T-cell (primary cell): ENCODE measurements at regions not wholly inside any gene's neighbourhood (a gene's known extent, or its start where the extent isn't known, plus 50 kb on each side); places are given as distances from the start of the nearest gene placed in this dataset.
"Not testable (repeated sequence)": the region's sequence is repeated elsewhere in the genome, so short reads cannot be mapped to it uniquely, and the experiment has no call there.

ENCODE experiments used
- ATAC-seq, 4 experiments: fragments of 200-7000 bp in 3 of 4; fragments of 150-1000 bp in 1 of 4; cut with Tn5 transposase; replicated peaks in 1 of 4; 1 replicate in 3 of 4; 2 replicates in 1 of 4; pipeline ENCODE4 v1.10.0; 2021; ENCODE audit warnings: moderate library complexity in 3 of 4, mild to moderate bottlenecking in 2 of 4, moderate number of reproducible peaks in 1 of 4
- CTCF ChIA-PET, 2 donors: fragments of 300-600 bp; sonication (Branson Sonifier 250); formaldehyde crosslinking; loops; one replicate each; lab custom pipeline; 2022; ENCODE audit warnings: antibody characterized with exemption in 2 of 2; lab: Charles Lee
- POLR2A ChIA-PET, 2 donors: fragments of 300-600 bp; sonication (Branson Sonifier 250); formaldehyde crosslinking; loops; one replicate each; lab custom pipeline; 2022; ENCODE audit warnings: antibody characterized with exemption in 2 of 2; lab: Charles Lee
- DNase-seq, 35 experiments: peaks; one replicate each; pipeline versions ENCODE4 v3.0.0 to v3.0.0-alpha.2; 2013 to 2023
- H3K27ac ChIP-seq: one replicate; pipeline ENCODE4 v1.5.1; 2013; ENCODE audit warnings: low read length
- H3K27me3 ChIP-seq, 2 experiments: replicated peaks in 1 of 2; 1 replicate in 1 of 2; 2 replicates in 1 of 2; pipeline versions ENCODE4 v1.6.1 to v1.7.0; 2013; ENCODE audit warnings: low read length in 1 of 2, mixed read lengths in 1 of 2; ENCODE audit not compliant: control insufficient read depth in 2 of 2, insufficient read depth in 2 of 2; ENCODE audit errors: extremely low read depth in 1 of 2
- H3K36me3 ChIP-seq, 2 donors: 1 replicate in 1 of 2; 2 replicates in 1 of 2; pipeline versions ENCODE4 v1.6.1 to v1.7.0; 2013; ENCODE audit warnings: low read length in 1 of 2; ENCODE audit not compliant: control insufficient read depth in 2 of 2, insufficient read depth in 1 of 2; ENCODE audit errors: extremely low read depth in 1 of 2
- H3K4me1 ChIP-seq, 2 experiments: 1 replicate in 1 of 2; 2 replicates in 1 of 2; pipeline versions ENCODE4 v1.6.1 to v1.7.0; 2013; ENCODE audit warnings: low read length in 2 of 2, mixed read lengths in 1 of 2; ENCODE audit not compliant: insufficient read depth in 2 of 2, control insufficient read depth in 1 of 2; ENCODE audit errors: extremely low read depth in 1 of 2
- H3K4me3 ChIP-seq, 2 donors: 1 replicate in 1 of 2; 2 replicates in 1 of 2; pipeline versions ENCODE4 v1.5.1 to v1.7.0; 2013; ENCODE audit warnings: mild to moderate bottlenecking in 2 of 2, low read length in 1 of 2, moderate library complexity in 1 of 2; ENCODE audit not compliant: control insufficient read depth in 1 of 2; ENCODE audit errors: extremely low read depth in 1 of 2
- H3K9me3 ChIP-seq: 2 replicates; pipeline ENCODE4 v1.7.0; 2013
- H3K27ac Mint-ChIP-seq, 2 donors: one replicate each; pipeline ENCODE4 v1.8.0; 2020 to 2021; ENCODE audit warnings: mild to moderate bottlenecking in 2 of 2, mixed read lengths in 2 of 2
- H3K27me3 Mint-ChIP-seq, 2 donors: one replicate each; pipeline ENCODE4 v1.8.0; 2021 to 2022; ENCODE audit warnings: mixed read lengths in 2 of 2
- H3K36me3 Mint-ChIP-seq: one replicate; pipeline ENCODE4 v1.8.0; 2021; ENCODE audit warnings: mixed read lengths
- H3K4me1 Mint-ChIP-seq, 3 donors: one replicate each; pipeline ENCODE4 v1.8.0; 2020 to 2022; ENCODE audit warnings: mixed read lengths in 3 of 3, mild to moderate bottlenecking in 1 of 3
- H3K4me3 Mint-ChIP-seq, 3 donors: one replicate each; pipeline ENCODE4 v1.8.0; 2020 to 2022; ENCODE audit warnings: mild to moderate bottlenecking in 3 of 3, mixed read lengths in 3 of 3, moderate library complexity in 3 of 3
- H3K9me3 Mint-ChIP-seq, 3 donors: one replicate each; pipeline ENCODE4 v1.8.0; 2020 to 2022; ENCODE audit warnings: mixed read lengths in 3 of 3
- WGBS: methylation state at CpG from one replicate; pipeline ENCODE4 v1.1.5; 2013; ENCODE audit warnings: missing lambda C conversion rate; ENCODE audit not compliant: insufficient coverage; 5-methylcytosine and 5-hydroxymethylcytosine counted together

GRCh38 chr17:20695871-20696270 is 116.3 kb downstream of the CDRT15L2 start:
- H3K27me3 Mint-ChIP-seq, H3K27ac ChIP-seq, CTCF ChIA-PET, ATAC-seq, H3K9me3 Mint-ChIP-seq, H3K4me3 Mint-ChIP-seq, DNase-seq, H3K9me3 ChIP-seq, H3K27me3 ChIP-seq, H3K36me3 ChIP-seq, H3K4me3 ChIP-seq, H3K27ac Mint-ChIP-seq, H3K36me3 Mint-ChIP-seq, POLR2A ChIA-PET: not testable (repeated sequence)
- H3K4me1 Mint-ChIP-seq = peaks cover 22 to 48% (median 37%) of the 10 kb centered on the region in 3 donors
- H3K4me1 ChIP-seq = peaks cover 5 to 25% of the 10 kb centered on the region in 2 experiments
- no CpG with 5 or more reads among the region's 1 CpG for WGBS

- H3K36me3 Mint-ChIP-seq, H3K27ac ChIP-seq, H3K27me3 ChIP-seq, CTCF ChIA-PET, H3K36me3 ChIP-seq, H3K9me3 ChIP-seq, H3K27me3 Mint-ChIP-seq, H3K9me3 Mint-ChIP-seq: not testable (repeated sequence)
- peaks cover 5 to 30% of the 10 kb centered on the region in 2 experiments for H3K4me1 ChIP-seq
- H3K4me3 ChIP-seq = peak overlapping the region in 1 of 2 donors; percentile 15
- peak; percentile 67 to 83 (median 82) for ATAC-seq
- Mint-ChIP-seq H3K27ac (peak overlapping the region; percentile 71 to 72), H3K4me3 (peak overlapping the region; percentile 60 to 78 (median 77)), H3K4me1 (peaks cover 15 to 35% (median 32%) of the 10 kb centered on the region in 3 donors)
- 50% methylated on average over 1 of the region's 8 CpGs for WGBS
- DNase-seq = peak in 27 of 35 experiments; percentile 4 to 60 (median 21)
- POLR2A ChIA-PET = interaction anchor here in 1 of 2 donors (0.6 kb wide), 1 partner anchor 301 kb away, joined by 3 read pairs; no protein-coding TSS in a partner anchor
Measured at GRCh38 chr17:20698463-20699206, 119.1 kb downstream of the CDRT15L2 start.

- DNase-seq, H3K36me3 ChIP-seq, CTCF ChIA-PET, H3K27me3 Mint-ChIP-seq, H3K27me3 ChIP-seq, H3K27ac ChIP-seq, H3K9me3 ChIP-seq, H3K4me3 Mint-ChIP-seq, ATAC-seq, H3K27ac Mint-ChIP-seq, H3K9me3 Mint-ChIP-seq, H3K4me3 ChIP-seq, H3K36me3 Mint-ChIP-seq: not testable (repeated sequence)
- H3K4me1 ChIP-seq = peaks cover 5 to 30% of the 10 kb centered on the region in 2 experiments
- POLR2A ChIA-PET = interaction anchor here in 1 of 2 donors (0.6 kb wide), 1 partner anchor 216 kb away, joined by 4 read pairs; no protein-coding TSS in a partner anchor
- H3K4me1 Mint-ChIP-seq = peaks cover 15 to 29% (median 25%) of the 10 kb centered on the region in 3 donors
- WGBS = no CpG with 5 or more reads among the region's 5 CpGs
Measured at GRCh38 chr17:20700528-20700927, 121.0 kb downstream of the CDRT15L2 start.

GRCh38 chr17:20701366-20701765 is 121.8 kb downstream of the CDRT15L2 start:
- DNase-seq, H3K36me3 Mint-ChIP-seq, H3K4me3 Mint-ChIP-seq, H3K4me3 ChIP-seq, H3K27ac ChIP-seq, ATAC-seq, H3K9me3 ChIP-seq, CTCF ChIA-PET, H3K27me3 Mint-ChIP-seq, H3K27ac Mint-ChIP-seq, H3K9me3 Mint-ChIP-seq, H3K27me3 ChIP-seq, POLR2A ChIA-PET, H3K36me3 ChIP-seq: not testable (repeated sequence)
- H3K4me1 Mint-ChIP-seq = peaks cover 15 to 26% (median 21%) of the 10 kb centered on the region in 3 donors
- WGBS = no CpG with 5 or more reads among the region's 5 CpGs
- peaks cover 5 to 30% of the 10 kb centered on the region in 2 experiments for H3K4me1 ChIP-seq

- DNase-seq = peak in 12 of 35 experiments; percentile 4 to 39 (median 18)
- H3K4me1 Mint-ChIP-seq = peaks cover 14 to 23% (median 18%) of the 10 kb centered on the region in 3 donors
- ChIA-PET POLR2A (no interaction called here), CTCF (no interaction called here)
- Histone ChIP-seq H3K4me3 (no peak overlapping the region), H3K27me3 (peaks cover 0 to 3% of the 10 kb centered on the region in 2 experiments), H3K9me3 (no peaks in the 10 kb centered on the region), H3K36me3 (no peaks in the 10 kb centered on the region), H3K27ac (no peak overlapping the region), H3K4me1 (peaks cover 5 to 28% of the 10 kb centered on the region in 2 experiments)
- H3K36me3 Mint-ChIP-seq = no peaks in the 10 kb centered on the region
- 84% methylated on average over 2 of the region's 4 CpGs for WGBS
- no peak overlapping the region for H3K27ac Mint-ChIP-seq
- no peaks in the 10 kb centered on the region for H3K9me3 Mint-ChIP-seq
- peaks cover 0 to 7% of the 10 kb centered on the region in 2 donors for H3K27me3 Mint-ChIP-seq
- no peak for ATAC-seq
- H3K4me3 Mint-ChIP-seq = no peak overlapping the region
Measured at GRCh38 chr17:20702692-20703091, 123.2 kb downstream of the CDRT15L2 start.

- no peak overlapping the region for H3K27ac Mint-ChIP-seq
- H3K27ac ChIP-seq = no peak overlapping the region
- ChIA-PET CTCF (no interaction called here), POLR2A (no interaction called here)
- no CpG with 5 or more reads among the region's 1 CpG for WGBS
- no peaks in the 10 kb centered on the region for H3K36me3 ChIP-seq
- H3K4me3 ChIP-seq = no peak overlapping the region
- no peaks in the 10 kb centered on the region for H3K27me3 ChIP-seq
- peaks cover 0 to 20% of the 10 kb centered on the region in 2 experiments for H3K4me1 ChIP-seq
- H3K4me3 Mint-ChIP-seq = no peak overlapping the region
- H3K9me3 Mint-ChIP-seq = no peaks in the 10 kb centered on the region
- H3K9me3 ChIP-seq = no peaks in the 10 kb centered on the region
- ATAC-seq (no peak), DNase-seq (no peak)
- H3K4me1 Mint-ChIP-seq = peaks cover 5 to 14% (median 9%) of the 10 kb centered on the region in 3 donors
- peaks cover 0 to 7% of the 10 kb centered on the region in 2 donors for H3K27me3 Mint-ChIP-seq
- H3K36me3 Mint-ChIP-seq = no peaks in the 10 kb centered on the region
Measured at GRCh38 chr17:20703781-20704180, 124.3 kb downstream of the CDRT15L2 start.
